ENCODE measurements at regions not wholly inside any gene's neighbourhood (a gene's known extent, or its start where the extent isn't known, plus 50 kb on each side); places are given as distances from the start of the nearest gene placed in this dataset.

DNA sequence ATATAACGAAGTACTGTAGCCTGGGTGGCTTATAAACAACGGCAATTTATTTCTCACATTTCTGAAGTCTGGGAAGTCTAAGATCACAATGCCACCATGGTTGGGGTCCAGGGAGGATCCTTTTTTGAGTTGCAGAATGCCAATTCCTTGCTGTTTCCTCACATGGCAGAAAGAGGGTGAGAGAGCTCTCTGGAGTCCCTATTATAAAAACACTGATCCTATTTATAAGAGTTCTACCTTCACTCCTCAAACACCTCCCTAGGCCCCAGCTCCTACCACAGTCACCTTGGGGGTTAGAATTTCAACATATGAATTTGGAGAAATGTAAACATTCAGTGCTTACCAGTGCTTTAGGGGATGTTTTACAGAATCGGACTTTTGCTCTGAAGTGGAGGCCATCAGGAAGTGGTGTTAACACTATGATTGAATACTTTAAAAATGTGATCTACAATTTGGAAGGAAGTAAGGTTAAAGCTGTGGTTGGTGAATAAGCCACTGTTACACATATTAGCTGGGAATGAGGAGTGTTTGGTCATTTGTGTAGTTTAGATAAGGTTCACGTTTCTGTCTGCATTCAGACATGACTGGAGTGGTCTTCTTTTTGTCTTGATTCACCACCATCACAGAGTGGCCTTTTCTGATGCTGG is 79.9 kb upstream of the SPTLC3 start:
- Histone ChIP-seq H3T11ph (ENCODE audit: low read length) (no peak overlapping the region), H3K4ac (ENCODE audit: low read depth, low read length) (no peak overlapping the region), H2AFZ (ENCODE audit: low read length) (no peak overlapping the region), H4K5ac (ENCODE audit: insufficient read length, low read depth, low read length) (no peak overlapping the region), H2BK120ac (ENCODE audit: low read depth, low read length, poor library complexity, severe bottlenecking) (no peak overlapping the region), H4K20me1 (ENCODE audit: control insufficient read depth, insufficient read depth, insufficient read length) (no peaks in the 10 kb centered on the region), H3K9me3 (ENCODE audit: control insufficient read depth, low read depth, low read length) (no peaks in the 10 kb centered on the region), H3K79me1 (ENCODE audit: insufficient read depth, low read depth, low read length, poor library complexity, severe bottlenecking) (no peaks in the 10 kb centered on the region), H3K27me3 (ENCODE audit: insufficient read depth, low read length) (no peaks in the 10 kb centered on the region), H3K14ac (ENCODE audit: insufficient read depth, low read length) (no peak overlapping the region), H3K79me2 (ENCODE audit: insufficient read depth, low read length) (no peaks in the 10 kb centered on the region), H3K4me1 (ENCODE audit: insufficient read depth, low read length) (no peaks in the 10 kb centered on the region), H2AK5ac (ENCODE audit: insufficient read length, low read length) (no peak overlapping the region), H3K18ac (ENCODE audit: insufficient read length, low read depth, low read length) (no peak overlapping the region), H2BK5ac (ENCODE audit: insufficient read length, low read length) (no peak overlapping the region), H3K23me2 (ENCODE audit: insufficient read length, low read depth, low read length, poor library complexity, severe bottlenecking) (no peaks in the 10 kb centered on the region), H3K4me2 (ENCODE audit: insufficient read depth, insufficient read length, low read length) (no peak overlapping the region), H4K8ac (replicated peaks; ENCODE audit: insufficient read length, low read depth, low read length) (no peak overlapping the region), H3K56ac (ENCODE audit: insufficient read length, low read depth, low read length) (no peak overlapping the region), H4K91ac (ENCODE audit: insufficient read length, low read depth, low read length) (no peak overlapping the region), H3K9ac (ENCODE audit: extremely low read depth, insufficient read length, low read length) (no peak overlapping the region), H2BK20ac (ENCODE audit: low read depth, low read length, poor library complexity, severe bottlenecking) (no peak overlapping the region), H3K27ac (ENCODE audit: insufficient read length, low read depth, low read length) (no peak overlapping the region), H2BK12ac (ENCODE audit: insufficient read length, low read depth, low read length) (no peak overlapping the region), H2BK15ac (ENCODE audit: low read depth, low read length) (no peak overlapping the region), H3K23ac (ENCODE audit: insufficient read length, low read depth, low read length) (no peak overlapping the region)
- TF ChIP-seq, protein P1, sequence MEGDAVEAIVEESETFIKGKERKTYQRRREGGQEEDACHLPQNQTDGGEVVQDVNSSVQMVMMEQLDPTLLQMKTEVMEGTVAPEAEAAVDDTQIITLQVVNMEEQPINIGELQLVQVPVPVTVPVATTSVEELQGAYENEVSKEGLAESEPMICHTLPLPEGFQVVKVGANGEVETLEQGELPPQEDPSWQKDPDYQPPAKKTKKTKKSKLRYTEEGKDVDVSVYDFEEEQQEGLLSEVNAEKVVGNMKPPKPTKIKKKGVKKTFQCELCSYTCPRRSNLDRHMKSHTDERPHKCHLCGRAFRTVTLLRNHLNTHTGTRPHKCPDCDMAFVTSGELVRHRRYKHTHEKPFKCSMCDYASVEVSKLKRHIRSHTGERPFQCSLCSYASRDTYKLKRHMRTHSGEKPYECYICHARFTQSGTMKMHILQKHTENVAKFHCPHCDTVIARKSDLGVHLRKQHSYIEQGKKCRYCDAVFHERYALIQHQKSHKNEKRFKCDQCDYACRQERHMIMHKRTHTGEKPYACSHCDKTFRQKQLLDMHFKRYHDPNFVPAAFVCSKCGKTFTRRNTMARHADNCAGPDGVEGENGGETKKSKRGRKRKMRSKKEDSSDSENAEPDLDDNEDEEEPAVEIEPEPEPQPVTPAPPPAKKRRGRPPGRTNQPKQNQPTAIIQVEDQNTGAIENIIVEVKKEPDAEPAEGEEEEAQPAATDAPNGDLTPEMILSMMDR (conservative IDR thresholded peaks at IDR 0.05), result no peak
- WGBS (ENCODE audit: extremely low coverage, insufficient read length, low lambda C conversion rate), result no CpG with 5 or more reads among the region's 4 CpGs
- peaks cover 35 to 36% of the 10 kb centered on the region in 2 experiments for H3K4me1 Mint-ChIP-seq
- peaks cover 5% of the 10 kb centered on the region; the same call in 1 of the 2 replicates for H3K27me3 Mint-ChIP-seq (ENCODE audit: low read depth)
- no peaks in the 10 kb centered on the region for H3K36me3 Mint-ChIP-seq (ENCODE audit: insufficient read depth in 1 of 3, low read depth in 3 of 3)
- H3K4me3 Mint-ChIP-seq, result no peak overlapping the region
- H3K9me3 Mint-ChIP-seq, result no peaks in the 10 kb centered on the region
- no peak for DNase-seq
- H3K27ac Mint-ChIP-seq, result no peak overlapping the region
